BLaER1 treated with 17β-estradiol and CSF1 and Interleukin-3, amounts not matched to agents 10 nM and 100 nM (cell line): ENCODE measurements at regions not wholly inside any gene's neighbourhood (a gene's known extent, or its start where the extent isn't known, plus 50 kb on each side); places are given as distances from the start of the nearest gene placed in this dataset.
A peak's percentile ranks its signal among the peaks of the same experiment; 100 is the strongest.
"Not testable (repeated sequence)": the region's sequence is repeated elsewhere in the genome, so short reads cannot be mapped to it uniquely, and the experiment has no call there.

ENCODE experiments used
- H3K27ac ChIP-seq, 11 experiments: shearing (Covaris generic); formaldehyde crosslinking; 2 replicates each; pipeline ENCODE4 v1.8.1; 2022
- H3K27me3 ChIP-seq, 11 experiments: shearing (Covaris generic); formaldehyde crosslinking; 2 replicates each; pipeline ENCODE4 v1.8.1; 2022
- H3K36me3 ChIP-seq, 11 experiments: shearing (Covaris generic); formaldehyde crosslinking; 2 replicates each; pipeline ENCODE4 v1.8.1; 2022
- H3K4me1 ChIP-seq, 10 experiments: shearing (Covaris generic); formaldehyde crosslinking; 2 replicates each; pipeline ENCODE4 v1.8.1; 2022
- H3K4me2 ChIP-seq, 11 experiments: shearing (Covaris generic); formaldehyde crosslinking; 2 replicates each; pipeline ENCODE4 v1.8.1; 2022
- H3K4me3 ChIP-seq, 10 experiments: shearing (Covaris generic); formaldehyde crosslinking; 2 replicates each; pipeline ENCODE4 v1.8.1; 2022
- H3K9ac ChIP-seq, 11 experiments: shearing (Covaris generic); formaldehyde crosslinking; 2 replicates each; pipeline ENCODE4 v1.8.1; 2022
- H3K9me3 ChIP-seq, 11 experiments: shearing (Covaris generic); formaldehyde crosslinking; replicated peaks in 1 of 11; 2 replicates each; pipeline ENCODE4 v1.8.1; 2022
- H4K20me1 ChIP-seq, 11 experiments: shearing (Covaris generic); formaldehyde crosslinking; 2 replicates each; pipeline ENCODE4 v1.8.1; 2022
- Cebpa-rat ChIP-seq, 11 experiments: shearing (Covaris generic); IDR thresholded peaks; 2 replicates each; pipeline ENCODE4 v1.8.1; 2022

DNA sequence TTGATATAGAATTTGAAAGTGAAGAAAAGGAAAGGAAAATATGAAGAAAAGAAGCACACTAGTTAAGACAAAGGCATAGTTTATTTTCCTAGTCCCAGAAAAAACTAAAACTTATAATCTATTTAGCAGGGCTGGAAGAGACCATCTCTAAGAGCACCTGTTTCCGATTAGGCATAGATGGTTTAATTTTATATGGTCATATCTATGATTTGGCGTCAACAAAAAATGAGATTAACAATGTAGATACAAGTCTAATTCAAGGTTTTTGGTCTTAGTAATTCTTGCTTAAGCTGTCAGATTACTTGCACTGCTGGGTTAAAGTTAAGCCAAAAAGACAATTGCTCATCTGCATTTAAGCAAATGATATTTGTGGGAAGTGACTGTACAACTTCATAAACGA is 502.5 kb upstream of the FSHR start:
- Histone ChIP-seq H3K4me3 (no peak overlapping the region), H3K27me3 (no peaks in the 10 kb centered on the region), H3K9ac (no peak overlapping the region), H3K4me1 (no peaks in the 10 kb centered on the region), H4K20me1 (no peaks in the 10 kb centered on the region), H3K36me3 (no peaks in the 10 kb centered on the region), H3K27ac (no peak overlapping the region), H3K9me3 (no peaks in the 10 kb centered on the region), H3K4me2 (no peak overlapping the region)
- TF ChIP-seq Cebpa-rat (IDR thresholded peaks at IDR 0.05): no peak

GRCh38 chr2:49643149-49643548 is 488.8 kb upstream of the FSHR start:
- H3K4me2 ChIP-seq: no peak overlapping the region
- no peak for TF ChIP-seq Cebpa-rat (IDR thresholded peaks at IDR 0.05)

GRCh38 chr2:49640630-49641029 is 486.3 kb upstream of the FSHR start:
- Histone ChIP-seq H3K27ac (no peak overlapping the region), H3K4me2 (no peak overlapping the region), H4K20me1 (no peaks in the 10 kb centered on the region), H3K4me3 (no peak overlapping the region), H3K27me3 (no peaks in the 10 kb centered on the region), H3K9me3 (no peaks in the 10 kb centered on the region), H3K4me1 (no peaks in the 10 kb centered on the region), H3K36me3 (no peaks in the 10 kb centered on the region), H3K9ac (no peak overlapping the region)
- no peak for TF ChIP-seq Cebpa-rat (IDR thresholded peaks at IDR 0.05)

More at GRCh38 chr2:49643149-49643548, 488.8 kb upstream of the FSHR start:
- Histone ChIP-seq H3K9ac (no peak overlapping the region), H3K36me3 (no peaks in the 10 kb centered on the region), H3K4me3 (no peak overlapping the region), H3K4me1 (no peaks in the 10 kb centered on the region), H4K20me1 (no peaks in the 10 kb centered on the region), H3K27me3 (no peaks in the 10 kb centered on the region), H3K9me3 (peaks cover 0 to 14% (median 6%) of the 10 kb centered on the region in 11 experiments; a peak in 8 of 22 replicates), H3K27ac (no peak overlapping the region)

- H3K4me1 ChIP-seq: no peaks in the 10 kb centered on the region
- no peak for TF ChIP-seq Cebpa-rat (IDR thresholded peaks at IDR 0.05)
- H3K9ac ChIP-seq: no peak overlapping the region
- no peak overlapping the region for H3K27ac ChIP-seq
- H3K4me3 ChIP-seq: no peak overlapping the region
- H3K9me3 ChIP-seq: no peaks in the 10 kb centered on the region
- H3K27me3 ChIP-seq: no peaks in the 10 kb centered on the region
- H3K4me2 ChIP-seq: no peak overlapping the region
- H3K36me3 ChIP-seq: no peaks in the 10 kb centered on the region
- no peaks in the 10 kb centered on the region for H4K20me1 ChIP-seq
Observed at GRCh38 chr2:49621016-49621415, 466.7 kb upstream of the FSHR start.

DNA sequence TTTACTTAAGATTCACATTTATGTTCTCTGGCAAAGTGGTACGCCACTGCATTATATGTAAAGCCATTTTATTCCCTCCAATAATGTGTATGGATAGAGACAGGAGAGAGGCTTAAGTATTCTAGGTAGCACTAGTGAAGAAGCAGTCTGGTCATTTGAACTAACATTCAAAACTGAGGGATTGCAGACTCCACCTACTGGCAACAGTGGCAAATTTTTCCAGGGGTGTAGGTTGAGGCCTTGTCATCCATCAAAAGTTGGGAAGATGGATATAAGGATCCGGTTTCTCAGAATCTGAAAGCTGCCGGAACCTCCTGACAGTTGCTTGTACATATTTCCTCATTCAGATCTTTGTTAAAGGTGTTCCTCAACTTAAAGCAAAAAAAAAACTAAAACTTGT is 465.5 kb upstream of the FSHR start:
- Histone ChIP-seq H3K27ac (no peak overlapping the region), H3K9me3 (no peaks in the 10 kb centered on the region), H3K36me3 (no peaks in the 10 kb centered on the region), H3K4me3 (no peak overlapping the region), H3K9ac (no peak overlapping the region), H3K4me2 (no peak overlapping the region), H4K20me1 (no peaks in the 10 kb centered on the region), H3K27me3 (no peaks in the 10 kb centered on the region), H3K4me1 (no peaks in the 10 kb centered on the region)
- TF ChIP-seq Cebpa-rat (IDR thresholded peaks at IDR 0.05): no peak

- H3K4me3 ChIP-seq: no peak overlapping the region
Observed at GRCh38 chr2:49618491-49618890, 464.2 kb upstream of the FSHR start.

GRCh38 chr2:49616800-49617199 is 462.5 kb upstream of the FSHR start:
- Histone ChIP-seq H3K4me3 (no peak overlapping the region), H3K4me1 (no peaks in the 10 kb centered on the region), H3K4me2 (no peak overlapping the region), H3K27ac (no peak overlapping the region), H3K27me3 (no peaks in the 10 kb centered on the region), H3K36me3 (no peaks in the 10 kb centered on the region), H3K9me3 (peaks cover 0 to 1% (median 0%) of the 10 kb centered on the region in 11 experiments; a peak in 1 of 22 replicates), H4K20me1 (no peaks in the 10 kb centered on the region), H3K9ac (no peak overlapping the region)
- no peak for TF ChIP-seq Cebpa-rat (IDR thresholded peaks at IDR 0.05)

More at GRCh38 chr2:49618491-49618890, 464.2 kb upstream of the FSHR start:
- H3K4me1 ChIP-seq: no peaks in the 10 kb centered on the region
- no peak overlapping the region for H3K9ac ChIP-seq
- no peak overlapping the region for H3K27ac ChIP-seq
- H3K36me3 ChIP-seq: no peaks in the 10 kb centered on the region
- H3K27me3 ChIP-seq: no peaks in the 10 kb centered on the region
- no peak for TF ChIP-seq Cebpa-rat (IDR thresholded peaks at IDR 0.05)
- no peaks in the 10 kb centered on the region for H4K20me1 ChIP-seq
- no peaks in the 10 kb centered on the region for H3K9me3 ChIP-seq
- H3K4me2 ChIP-seq: no peak overlapping the region

- H3K4me2 ChIP-seq, H3K27ac ChIP-seq, H4K20me1 ChIP-seq, H3K4me3 ChIP-seq, H3K9me3 ChIP-seq, H3K4me1 ChIP-seq, H3K27me3 ChIP-seq, H3K36me3 ChIP-seq, H3K9ac ChIP-seq: not testable (repeated sequence)
Observed at GRCh38 chr2:49611796-49612195, 457.5 kb upstream of the FSHR start.

DNA sequence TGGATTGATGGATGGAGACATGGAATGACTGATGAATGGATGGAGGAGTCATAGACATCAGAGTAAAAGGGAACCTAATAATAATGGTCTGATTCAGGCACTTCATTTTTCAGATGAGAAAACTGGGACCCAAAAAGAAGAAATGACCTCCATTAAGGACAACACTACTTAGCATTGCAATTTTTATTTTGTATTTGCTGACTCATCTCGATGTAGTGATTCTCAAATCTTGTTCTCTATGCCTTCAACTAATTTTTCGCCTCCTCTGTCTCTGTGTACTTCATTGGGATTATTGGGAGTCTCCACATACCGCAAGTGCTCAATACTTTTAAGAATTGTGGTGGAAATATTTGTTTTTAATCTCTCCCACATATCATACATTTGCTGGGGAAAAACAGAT is 446.2 kb upstream of the FSHR start:
- Histone ChIP-seq H4K20me1 (no peaks in the 10 kb centered on the region), H3K27ac (no peak overlapping the region), H3K36me3 (no peaks in the 10 kb centered on the region), H3K27me3 (no peaks in the 10 kb centered on the region), H3K4me3 (no peak overlapping the region), H3K4me2 (no peak overlapping the region), H3K9me3 (no peaks in the 10 kb centered on the region), H3K9ac (no peak overlapping the region), H3K4me1 (peaks cover 4 to 11% (median 7%) of the 10 kb centered on the region in 10 experiments; a peak in 11 of 20 replicates)
- no peak for TF ChIP-seq Cebpa-rat (IDR thresholded peaks at IDR 0.05)

DNA sequence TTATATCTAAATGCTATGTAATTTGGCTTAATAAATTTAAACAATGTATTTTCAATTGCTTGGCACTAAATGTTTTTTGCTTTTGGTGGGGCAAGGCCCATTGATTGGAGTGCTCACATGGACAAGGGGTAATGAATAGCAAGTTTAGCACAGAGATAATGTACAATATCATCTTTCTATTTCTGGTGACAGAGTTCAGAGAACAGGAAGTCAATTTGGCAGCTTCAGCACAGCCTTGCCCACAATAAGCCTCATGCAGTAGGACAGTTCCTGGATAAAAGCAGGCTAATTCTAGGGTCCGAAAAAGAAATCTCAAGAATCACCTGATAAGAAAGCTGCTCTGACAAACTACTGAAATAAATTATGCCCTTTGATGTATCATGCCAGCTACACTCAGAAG is 443.9 kb upstream of the FSHR start:
- no peaks in the 10 kb centered on the region for H4K20me1 ChIP-seq
- TF ChIP-seq Cebpa-rat (IDR thresholded peaks at IDR 0.05): no peak
- H3K4me2 ChIP-seq: peak overlapping the region in 5 of 11 experiments; percentile 1 to 49 (median 38); a peak in 7 of 22 replicates
- H3K9ac ChIP-seq: no peak overlapping the region
- no peaks in the 10 kb centered on the region for H3K27me3 ChIP-seq
- peaks cover 4 to 11% (median 7%) of the 10 kb centered on the region in 10 experiments; a peak in 11 of 20 replicates for H3K4me1 ChIP-seq
- H3K9me3 ChIP-seq: peaks cover 15 to 20% (median 18%) of the 10 kb centered on the region in 11 experiments
- no peak overlapping the region for H3K4me3 ChIP-seq
- H3K27ac ChIP-seq: no peak overlapping the region
- no peaks in the 10 kb centered on the region for H3K36me3 ChIP-seq
